ENCODE measurements at regions not wholly inside any gene's neighbourhood (a gene's known extent, or its start where the extent isn't known, plus 50 kb on each side); places are given as distances from the start of the nearest gene placed in this dataset.
"Not testable (repeated sequence)": the region's sequence is repeated elsewhere in the genome, so short reads cannot be mapped to it uniquely, and the experiment has no call there.

DNA sequence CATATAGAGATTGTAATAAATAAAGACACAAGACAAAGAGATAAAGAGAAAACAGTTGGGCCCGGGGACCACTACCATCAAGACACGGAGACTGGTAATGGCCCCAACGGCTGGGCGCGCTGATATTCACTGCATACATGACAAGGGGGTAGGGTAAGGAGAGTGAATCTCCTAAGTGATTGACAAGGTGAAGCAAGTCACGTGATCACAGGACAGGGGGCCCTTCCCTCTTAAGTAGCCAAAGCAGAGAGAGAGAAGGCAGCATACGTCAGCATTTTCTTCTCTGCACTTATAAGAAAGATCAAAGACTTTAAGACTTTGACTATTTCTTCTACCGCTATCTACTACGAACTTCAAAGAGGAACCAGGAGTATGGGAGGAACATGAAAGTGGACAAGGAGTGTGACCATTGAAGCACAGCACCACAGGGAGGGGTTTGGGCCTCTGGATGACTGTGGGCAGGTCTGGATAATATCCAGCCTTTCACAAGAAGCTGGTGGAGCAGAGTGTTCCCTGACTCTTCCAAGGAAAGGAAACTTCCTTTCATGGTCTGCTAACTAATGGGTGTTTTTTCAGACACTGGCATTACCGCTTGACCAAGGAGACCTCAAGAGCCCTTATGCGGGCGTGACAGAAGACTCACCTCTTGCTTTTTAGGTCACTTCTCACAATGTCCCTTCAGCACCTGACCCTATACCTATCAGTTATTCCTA lies 75.6 kb downstream of the MRPL39 start:
- H3K36me3 ChIP-seq; H3K27me3 ChIP-seq; H3K9me3 ChIP-seq; H3K4me1 ChIP-seq; H3K27ac ChIP-seq; H3K4me3 ChIP-seq; DNase-seq; intact Hi-C loops (cut with DNase I): not testable (repeated sequence)
- 95% methylated on average over 12 of the region's 12 CpGs for WGBS, 2 donors

DNA sequence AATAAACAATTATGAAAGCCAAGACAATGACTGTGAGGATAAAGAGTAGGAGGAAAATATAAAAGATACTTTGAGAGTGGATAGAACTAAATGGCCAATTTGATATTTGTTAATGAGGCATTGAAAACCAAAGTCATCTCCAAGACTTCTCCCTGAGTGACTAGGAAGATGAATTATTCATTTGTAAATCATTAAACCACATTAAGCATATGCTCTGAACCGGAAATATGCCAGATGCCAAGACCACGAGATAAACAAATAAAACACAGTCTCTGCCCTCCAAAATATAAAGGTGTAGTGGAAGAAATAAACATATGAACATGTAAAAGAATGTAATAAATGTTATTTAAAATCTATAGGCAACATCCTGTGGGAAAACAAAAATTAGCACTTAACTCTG lies 78.8 kb downstream of the MRPL39 start:
- TF ChIP-seq, protein P1, sequence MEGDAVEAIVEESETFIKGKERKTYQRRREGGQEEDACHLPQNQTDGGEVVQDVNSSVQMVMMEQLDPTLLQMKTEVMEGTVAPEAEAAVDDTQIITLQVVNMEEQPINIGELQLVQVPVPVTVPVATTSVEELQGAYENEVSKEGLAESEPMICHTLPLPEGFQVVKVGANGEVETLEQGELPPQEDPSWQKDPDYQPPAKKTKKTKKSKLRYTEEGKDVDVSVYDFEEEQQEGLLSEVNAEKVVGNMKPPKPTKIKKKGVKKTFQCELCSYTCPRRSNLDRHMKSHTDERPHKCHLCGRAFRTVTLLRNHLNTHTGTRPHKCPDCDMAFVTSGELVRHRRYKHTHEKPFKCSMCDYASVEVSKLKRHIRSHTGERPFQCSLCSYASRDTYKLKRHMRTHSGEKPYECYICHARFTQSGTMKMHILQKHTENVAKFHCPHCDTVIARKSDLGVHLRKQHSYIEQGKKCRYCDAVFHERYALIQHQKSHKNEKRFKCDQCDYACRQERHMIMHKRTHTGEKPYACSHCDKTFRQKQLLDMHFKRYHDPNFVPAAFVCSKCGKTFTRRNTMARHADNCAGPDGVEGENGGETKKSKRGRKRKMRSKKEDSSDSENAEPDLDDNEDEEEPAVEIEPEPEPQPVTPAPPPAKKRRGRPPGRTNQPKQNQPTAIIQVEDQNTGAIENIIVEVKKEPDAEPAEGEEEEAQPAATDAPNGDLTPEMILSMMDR (IDR thresholded peaks at IDR 0.05): no peak
- TF ChIP-seq EP300 (IDR thresholded peaks at IDR 0.05) (no peak), POLR2AphosphoS5 (IDR thresholded peaks at IDR 0.05) (no peak), POLR2A (IDR thresholded peaks at IDR 0.05) (no peak)
- Histone ChIP-seq H3K4me1 (no peaks in the 10 kb centered on the region), H3K4me3 (no peak overlapping the region), H3K27ac (no peak overlapping the region), H3K9me3 (no peaks in the 10 kb centered on the region), H3K27me3 (no peaks in the 10 kb centered on the region), H3K36me3 (no peaks in the 10 kb centered on the region)
- WGBS, 2 donors: 18 to 58% methylated on average over 2 of the region's 2 CpGs
- intact Hi-C loops (cut with DNase I): no loop called here
- no peak for DNase-seq

DNA sequence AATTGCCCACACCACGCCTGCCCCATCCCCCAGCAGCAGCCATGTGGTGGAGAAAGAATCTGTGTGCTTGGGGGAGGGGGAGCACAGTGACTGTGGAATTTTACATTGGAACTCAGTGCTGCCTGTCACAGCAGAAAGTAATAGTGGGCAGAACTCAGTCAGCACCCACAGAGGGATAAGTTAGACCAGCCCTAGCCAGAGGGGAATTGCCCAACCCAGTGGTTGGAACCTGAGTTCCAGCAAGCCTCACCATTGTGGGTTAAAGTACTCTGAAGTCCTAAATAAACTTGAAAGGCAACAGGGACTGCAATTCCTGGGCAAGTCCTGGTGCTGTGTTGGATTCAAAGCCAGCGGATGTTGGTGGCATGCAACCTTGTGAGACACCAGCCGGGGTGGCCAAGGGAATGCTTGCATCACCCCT lies 88.8 kb downstream of the MRPL39 start:
- DNase-seq: no peak
- H3K27me3 ChIP-seq: no peaks in the 10 kb centered on the region
- intact Hi-C loops (cut with DNase I): no loop called here
- no peak overlapping the region for H3K4me3 ChIP-seq
- no peak for TF ChIP-seq POLR2A (IDR thresholded peaks at IDR 0.05)
- TF ChIP-seq, protein P1 (IDR thresholded peaks at IDR 0.05): no peak
- no peak for TF ChIP-seq POLR2AphosphoS5 (IDR thresholded peaks at IDR 0.05)
- WGBS, 2 donors: 79 to 94% methylated on average over 3 of the region's 3 CpGs
- H3K36me3 ChIP-seq: no peaks in the 10 kb centered on the region
- no peaks in the 10 kb centered on the region for H3K4me1 ChIP-seq
- H3K27ac ChIP-seq: no peak overlapping the region
- H3K9me3 ChIP-seq: no peaks in the 10 kb centered on the region

DNA sequence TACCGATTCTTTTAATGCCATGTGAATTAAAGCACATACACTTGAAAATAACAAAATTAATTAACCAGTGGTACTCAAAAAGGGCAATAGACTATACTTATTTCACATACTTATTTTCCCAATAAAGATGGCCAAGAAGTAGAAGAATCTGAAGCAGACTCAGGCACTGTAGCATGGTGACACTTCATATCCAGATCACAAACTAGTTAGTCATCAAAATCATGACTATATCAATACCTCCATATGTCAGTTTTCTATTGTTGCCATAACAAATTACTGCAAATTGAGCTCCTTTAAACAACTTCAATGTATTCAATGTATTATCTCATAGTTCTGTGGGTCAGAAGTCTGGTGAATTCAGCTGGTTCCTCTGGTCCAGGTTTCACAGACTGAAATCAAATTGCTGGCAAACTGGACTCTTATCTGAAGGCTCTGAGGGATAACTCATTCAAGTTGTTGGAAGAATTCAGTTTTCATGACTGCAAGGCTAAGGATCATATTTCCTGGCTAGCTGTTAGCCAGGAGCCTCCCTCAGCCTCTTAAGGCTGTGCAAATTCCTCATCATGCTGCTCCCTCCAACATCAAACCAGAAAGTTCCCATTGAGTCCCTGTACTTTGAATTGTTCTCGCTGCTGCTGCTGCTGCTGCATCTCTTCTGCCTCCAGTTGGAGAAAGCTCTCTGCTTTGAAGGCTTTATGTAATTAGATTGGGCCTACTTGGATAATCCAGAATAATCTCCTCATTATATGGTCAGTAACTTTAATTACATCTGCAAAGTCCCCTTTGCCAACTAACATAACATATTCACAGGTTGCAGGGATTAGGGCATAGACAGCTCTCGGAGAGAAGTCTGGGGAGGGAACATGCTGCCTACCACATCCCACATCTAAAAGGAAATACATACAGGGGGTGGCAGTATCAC lies 91.5 kb downstream of the MRPL39 start:
- TF ChIP-seq POLR2AphosphoS5 (IDR thresholded peaks at IDR 0.05): no peak
- no peak for TF ChIP-seq EP300 (IDR thresholded peaks at IDR 0.05)
- TF ChIP-seq, protein P1 (IDR thresholded peaks at IDR 0.05): no peak
- TF ChIP-seq POLR2A (IDR thresholded peaks at IDR 0.05): no peak
- H3K4me1 ChIP-seq: no peaks in the 10 kb centered on the region
- H3K36me3 ChIP-seq: no peaks in the 10 kb centered on the region
- WGBS, 2 donors: 88 to 93% methylated on average over 3 of the region's 3 CpGs
- no peak overlapping the region for H3K27ac ChIP-seq
- intact Hi-C loops (cut with DNase I): no loop called here
- no peak overlapping the region for H3K4me3 ChIP-seq
- no peak for DNase-seq
- no peaks in the 10 kb centered on the region for H3K27me3 ChIP-seq
- no peaks in the 10 kb centered on the region for H3K9me3 ChIP-seq

DNA sequence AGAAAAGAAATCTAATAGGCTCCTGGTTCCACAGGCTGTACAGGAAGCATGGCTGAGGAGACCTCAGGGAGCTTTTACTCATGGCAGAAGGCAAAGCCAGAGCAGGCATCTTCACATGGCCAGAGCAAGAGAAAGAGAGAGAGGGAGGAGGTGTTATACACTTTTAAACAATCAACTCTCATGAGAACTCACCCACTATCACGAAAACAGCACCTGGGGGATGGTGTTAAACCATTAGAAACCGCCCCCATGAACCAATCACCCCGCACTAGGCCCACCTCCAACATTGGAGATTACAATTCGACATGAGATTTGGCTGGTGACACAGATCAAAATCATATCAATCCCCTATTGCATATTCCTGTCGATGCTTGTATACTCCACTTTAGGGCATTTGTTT lies 93.5 kb downstream of the MRPL39 start:
- WGBS, 2 donors: 75 to 90% methylated on average over 5 of the region's 5 CpGs
- Histone ChIP-seq H3K36me3 (no peaks in the 10 kb centered on the region), H3K4me3 (no peak overlapping the region), H3K27me3 (no peaks in the 10 kb centered on the region), H3K9me3 (no peaks in the 10 kb centered on the region), H3K27ac (no peak overlapping the region), H3K4me1 (no peaks in the 10 kb centered on the region)
- TF ChIP-seq EP300 (IDR thresholded peaks at IDR 0.05) (no peak), POLR2AphosphoS5 (IDR thresholded peaks at IDR 0.05) (no peak), POLR2A (IDR thresholded peaks at IDR 0.05) (no peak)
- TF ChIP-seq, protein P1 (IDR thresholded peaks at IDR 0.05): no peak
- intact Hi-C loops (cut with DNase I): no loop called here
- DNase-seq: no peak
